Natural killer cell (primary cell): ENCODE measurements at regions not wholly inside any gene's neighbourhood (a gene's known extent, or its start where the extent isn't known, plus 50 kb on each side); places are given as distances from the start of the nearest gene placed in this dataset.

Source experiments
- ATAC-seq, 3 donors: fragments of 150-1000 bp in 2 of 3; fragments of 200-7000 bp in 1 of 3; cut with Tn5 transposase; 1 replicate in 1 of 3; 2 replicates in 2 of 3; pipeline ENCODE4 v1.10.0; 2021; ENCODE audit warnings: mild to moderate bottlenecking in 2 of 3, moderate library complexity in 2 of 3
- DNase-seq, 2 donors: peaks; one replicate each; pipeline versions ENCODE4 v3.0.0 to v3.0.0-alpha.2; 2013 to 2021; ENCODE audit warnings: mixed read lengths in 1 of 2
- H3K27ac ChIP-seq: one replicate; pipeline ENCODE4 v1.5.1; 2013; ENCODE audit warnings: mild to moderate bottlenecking, low read length
- H3K27me3 ChIP-seq: one replicate; pipeline ENCODE4 v1.6.1; 2013; ENCODE audit warnings: low read length; ENCODE audit not compliant: control insufficient read depth, insufficient read depth
- H3K36me3 ChIP-seq: one replicate; pipeline ENCODE4 v1.6.1; 2013; ENCODE audit warnings: low read length; ENCODE audit not compliant: control insufficient read depth, insufficient read depth
- H3K4me1 ChIP-seq: one replicate; pipeline ENCODE4 v1.6.1; 2013; ENCODE audit warnings: low read length; ENCODE audit not compliant: control insufficient read depth, insufficient read depth
- H3K4me3 ChIP-seq: one replicate; pipeline ENCODE4 v1.5.1; 2013; ENCODE audit warnings: low read length
- H3K9me3 ChIP-seq: one replicate; pipeline ENCODE4 v1.6.1; 2013; ENCODE audit warnings: low read length; ENCODE audit not compliant: control insufficient read depth, insufficient read depth
- H3K27ac Mint-ChIP-seq, 2 donors: one replicate each; pipeline ENCODE4 v1.8.0; 2022; ENCODE audit warnings: mild to moderate bottlenecking in 2 of 2, mixed read lengths in 2 of 2, moderate library complexity in 1 of 2
- H3K27me3 Mint-ChIP-seq, 2 donors: one replicate each; pipeline ENCODE4 v1.8.0; 2022; ENCODE audit warnings: low read depth in 2 of 2, mixed read lengths in 2 of 2
- H3K36me3 Mint-ChIP-seq: one replicate; pipeline ENCODE4 v1.8.0; 2022; ENCODE audit warnings: mixed read lengths
- H3K4me1 Mint-ChIP-seq, 2 donors: one replicate each; pipeline ENCODE4 v1.8.0; 2022; ENCODE audit warnings: mixed read lengths in 2 of 2
- H3K4me3 Mint-ChIP-seq: one replicate; pipeline ENCODE4 v1.8.0; 2022; ENCODE audit warnings: mild to moderate bottlenecking, moderate library complexity, mixed read lengths
- H3K9me3 Mint-ChIP-seq, 2 donors: one replicate each; pipeline ENCODE4 v1.8.0; 2022; ENCODE audit warnings: mixed read lengths in 2 of 2
- WGBS: methylation state at CpG from one replicate; pipeline ENCODE4 v1.1.7; 2013; ENCODE audit warnings: missing lambda C conversion rate; ENCODE audit not compliant: insufficient coverage; 5-methylcytosine and 5-hydroxymethylcytosine counted together
- intact Hi-C: fragments of 100-400 bp; cut with micrococcal nuclease; formaldehyde crosslinking; loops from one replicate; pipeline ENCODE4 v1.14.2; 2022
- TF ChIP-seq, protein P1 (sequence below): fragments of 200-600 bp; IDR thresholded peaks from one replicate; pipeline ENCODE4 v1.8.0; 2022; ENCODE audit warnings: antibody characterized with exemption

DNA sequence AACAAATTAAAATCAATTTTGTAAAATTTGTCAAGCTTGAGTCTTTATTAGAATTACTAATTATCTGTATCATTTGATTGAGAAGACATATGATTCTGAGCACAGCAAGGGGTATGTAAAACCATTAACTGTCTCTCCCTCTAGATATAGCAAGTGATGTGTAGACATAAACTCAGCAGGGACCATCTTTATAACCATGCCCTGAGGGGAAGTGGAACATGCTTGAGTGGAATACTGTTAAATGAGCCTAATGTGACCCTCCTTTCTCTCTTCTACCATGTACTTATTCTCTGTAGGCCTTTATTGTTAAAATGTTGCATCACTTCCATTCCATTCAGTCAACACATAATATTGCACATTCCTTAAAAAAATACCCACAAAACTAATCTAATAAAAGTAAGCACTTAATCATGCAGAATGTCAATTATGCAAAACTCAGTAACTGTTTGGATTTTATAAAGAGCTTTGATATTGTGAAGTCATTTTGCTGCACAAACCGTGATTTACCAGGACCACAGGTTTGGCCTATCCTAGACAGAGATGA, 896.6 kb upstream of the MANEA start:
- Mint-ChIP-seq H3K4me3 (no peak overlapping the region), H3K27me3 (no peaks in the 10 kb centered on the region), H3K27ac (no peak overlapping the region), H3K9me3 (peaks cover 11 to 21% of the 10 kb centered on the region in 2 donors), H3K36me3 (peaks cover 14% of the 10 kb centered on the region), H3K4me1 (no peaks in the 10 kb centered on the region)
- no peaks in the 10 kb centered on the region for H3K9me3 ChIP-seq
- H3K36me3 ChIP-seq, result no peaks in the 10 kb centered on the region
- no peak for ATAC-seq
- DNase-seq, result no peak
- H3K4me3 ChIP-seq, result no peak overlapping the region
- TF ChIP-seq, protein P1, sequence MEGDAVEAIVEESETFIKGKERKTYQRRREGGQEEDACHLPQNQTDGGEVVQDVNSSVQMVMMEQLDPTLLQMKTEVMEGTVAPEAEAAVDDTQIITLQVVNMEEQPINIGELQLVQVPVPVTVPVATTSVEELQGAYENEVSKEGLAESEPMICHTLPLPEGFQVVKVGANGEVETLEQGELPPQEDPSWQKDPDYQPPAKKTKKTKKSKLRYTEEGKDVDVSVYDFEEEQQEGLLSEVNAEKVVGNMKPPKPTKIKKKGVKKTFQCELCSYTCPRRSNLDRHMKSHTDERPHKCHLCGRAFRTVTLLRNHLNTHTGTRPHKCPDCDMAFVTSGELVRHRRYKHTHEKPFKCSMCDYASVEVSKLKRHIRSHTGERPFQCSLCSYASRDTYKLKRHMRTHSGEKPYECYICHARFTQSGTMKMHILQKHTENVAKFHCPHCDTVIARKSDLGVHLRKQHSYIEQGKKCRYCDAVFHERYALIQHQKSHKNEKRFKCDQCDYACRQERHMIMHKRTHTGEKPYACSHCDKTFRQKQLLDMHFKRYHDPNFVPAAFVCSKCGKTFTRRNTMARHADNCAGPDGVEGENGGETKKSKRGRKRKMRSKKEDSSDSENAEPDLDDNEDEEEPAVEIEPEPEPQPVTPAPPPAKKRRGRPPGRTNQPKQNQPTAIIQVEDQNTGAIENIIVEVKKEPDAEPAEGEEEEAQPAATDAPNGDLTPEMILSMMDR, result no peak
- no peaks in the 10 kb centered on the region for H3K4me1 ChIP-seq
- H3K27ac ChIP-seq, result no peak overlapping the region
- H3K27me3 ChIP-seq, result no peaks in the 10 kb centered on the region
- 100% methylated on average over 1 of the region's 1 CpG for WGBS
- intact Hi-C loops, result no loop called here

DNA sequence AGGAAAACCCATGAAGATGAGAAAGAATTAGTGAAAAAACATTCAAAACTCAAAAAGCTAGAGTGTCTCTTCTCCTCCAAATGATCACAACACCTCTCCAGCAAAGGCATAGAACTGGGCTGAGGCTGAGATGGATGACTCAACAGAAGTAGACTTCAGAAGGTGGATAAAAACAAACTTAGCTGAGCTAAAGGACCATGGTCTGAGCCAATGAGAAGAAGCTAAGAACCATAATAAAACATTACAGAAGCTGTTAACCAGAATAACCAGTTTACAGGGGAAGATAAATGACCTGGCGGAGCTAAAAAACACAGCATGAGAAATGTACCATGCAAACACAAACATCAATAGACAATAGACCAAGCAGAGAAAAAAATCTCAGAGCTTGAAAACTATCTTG, 904.1 kb upstream of the MANEA start:
- WGBS, result 88% methylated on average over 1 of the region's 1 CpG
- no peaks in the 10 kb centered on the region for H3K4me1 Mint-ChIP-seq

DNA sequence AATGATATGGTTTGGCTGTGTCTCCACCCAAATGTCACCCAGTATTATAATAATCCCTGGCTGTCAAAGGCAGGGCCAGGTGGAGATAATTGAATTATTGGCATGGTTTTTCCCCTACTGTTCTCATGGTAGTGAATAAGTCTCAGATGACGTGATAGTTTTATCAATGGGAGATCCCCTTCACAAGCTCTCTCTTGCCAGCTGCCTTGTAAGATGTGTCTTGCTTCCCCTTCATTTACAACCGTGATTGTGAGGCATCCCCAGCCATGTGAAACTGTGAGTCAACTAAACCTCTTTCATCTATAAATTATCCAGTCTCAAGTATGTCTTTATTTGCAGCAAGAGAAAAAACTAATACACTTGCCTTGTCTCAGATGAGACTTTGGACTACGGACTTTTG, 907.3 kb upstream of the MANEA start:
- no peaks in the 10 kb centered on the region for H3K27me3 Mint-ChIP-seq
- H3K4me3 Mint-ChIP-seq, result no peak overlapping the region
- DNase-seq, result no peak
- ATAC-seq, result no peak
- H3K36me3 Mint-ChIP-seq, result no peaks in the 10 kb centered on the region
- Histone ChIP-seq H3K4me3 (no peak overlapping the region), H3K4me1 (no peaks in the 10 kb centered on the region), H3K27me3 (no peaks in the 10 kb centered on the region), H3K27ac (no peak overlapping the region), H3K36me3 (no peaks in the 10 kb centered on the region), H3K9me3 (peaks cover 18% of the 10 kb centered on the region)
- no peaks in the 10 kb centered on the region for H3K4me1 Mint-ChIP-seq
- TF ChIP-seq, protein P1, result no peak
- WGBS, result 85% methylated on average over 3 of the region's 3 CpGs
- intact Hi-C loops, result no loop called here
- H3K9me3 Mint-ChIP-seq, result peaks cover 16 to 25% of the 10 kb centered on the region in 2 donors
- no peak overlapping the region for H3K27ac Mint-ChIP-seq

More for the DNA sequence above, 904.1 kb upstream of the MANEA start:
- DNase-seq, result no peak
- no peak for ATAC-seq
- Histone ChIP-seq H3K4me1 (no peaks in the 10 kb centered on the region), H3K36me3 (no peaks in the 10 kb centered on the region), H3K4me3 (no peak overlapping the region), H3K27me3 (no peaks in the 10 kb centered on the region), H3K27ac (no peak overlapping the region), H3K9me3 (peaks cover 15% of the 10 kb centered on the region)
- H3K4me3 Mint-ChIP-seq, result no peak overlapping the region
- no peak overlapping the region for H3K27ac Mint-ChIP-seq
- H3K36me3 Mint-ChIP-seq, result no peaks in the 10 kb centered on the region
- no peaks in the 10 kb centered on the region for H3K27me3 Mint-ChIP-seq
- TF ChIP-seq, protein P1, result no peak
- intact Hi-C loops, result no loop called here
- H3K9me3 Mint-ChIP-seq, result peaks cover 17 to 32% of the 10 kb centered on the region in 2 donors

DNA sequence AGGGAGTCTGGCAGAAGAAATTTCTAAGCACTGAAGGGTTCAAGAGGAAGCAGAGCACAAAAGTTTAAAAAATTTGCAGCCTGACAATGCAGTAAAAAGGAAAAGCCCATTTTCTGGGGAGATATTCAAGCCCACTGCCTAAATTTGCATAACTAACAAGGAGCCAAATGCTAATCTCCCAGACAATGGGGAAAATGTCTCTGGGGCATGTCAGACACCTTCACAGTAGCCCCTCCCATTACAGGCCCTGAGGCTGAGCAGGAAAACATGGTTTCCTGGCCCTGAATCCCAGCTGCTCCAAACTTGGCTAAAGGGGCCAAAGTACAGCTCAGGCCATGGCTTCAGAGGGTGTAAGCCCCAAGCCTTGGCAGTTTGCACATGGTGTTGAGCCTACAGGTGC, 908.5 kb upstream of the MANEA start:
- Histone ChIP-seq H3K27ac (no peak overlapping the region), H3K9me3 (peaks cover 18% of the 10 kb centered on the region), H3K4me1 (no peaks in the 10 kb centered on the region), H3K36me3 (no peaks in the 10 kb centered on the region), H3K27me3 (no peaks in the 10 kb centered on the region), H3K4me3 (no peak overlapping the region)
- Mint-ChIP-seq H3K36me3 (no peaks in the 10 kb centered on the region), H3K4me1 (no peaks in the 10 kb centered on the region), H3K4me3 (no peak overlapping the region), H3K27me3 (no peaks in the 10 kb centered on the region), H3K9me3 (peaks cover 13 to 18% of the 10 kb centered on the region in 2 donors), H3K27ac (no peak overlapping the region)
- TF ChIP-seq, protein P1, result no peak
- DNase-seq (no peak), ATAC-seq (no peak)
- intact Hi-C loops, result no loop called here
